Ishikawa (cell line): ENCODE measurements at regions not wholly inside any gene's neighbourhood (a gene's known extent, or its start where the extent isn't known, plus 50 kb on each side); places are given as distances from the start of the nearest gene placed in this dataset.

Experiments used
- CEBPB ChIP-seq: IDR thresholded peaks from 2 replicates; pipeline ENCODE4 v1.6.1; 2012
- CREB1 ChIP-seq: IDR thresholded peaks from 2 replicates; pipeline ENCODE4 v1.6.1; 2012; ENCODE audit warnings: low read depth
- EGR1 ChIP-seq: IDR thresholded peaks from 2 replicates; pipeline ENCODE4 v1.6.1; 2012
- EP300 ChIP-seq: IDR thresholded peaks from 2 replicates; pipeline ENCODE4 v1.6.1; 2012; ENCODE audit warnings: borderline replicate concordance
- FOXM1 ChIP-seq: IDR thresholded peaks from 2 replicates; pipeline ENCODE4 v1.6.1; 2012; ENCODE audit warnings: low read depth, borderline replicate concordance
- MAX ChIP-seq: IDR thresholded peaks from 2 replicates; pipeline ENCODE4 v1.6.1; 2012
- NFIC ChIP-seq: IDR thresholded peaks from 2 replicates; pipeline ENCODE4 v1.6.1; 2012
- RAD21 ChIP-seq: IDR thresholded peaks from 2 replicates; pipeline ENCODE4 v1.6.1; 2012; ENCODE audit warnings: low read depth
- REST ChIP-seq: IDR thresholded peaks from 2 replicates; pipeline ENCODE4 v1.6.1; 2012; ENCODE audit warnings: low read depth, mild to moderate bottlenecking
- TAF1 ChIP-seq: IDR thresholded peaks from 2 replicates; pipeline ENCODE4 v1.6.1; 2012; ENCODE audit warnings: low read depth, mild to moderate bottlenecking
- TCF12 ChIP-seq: IDR thresholded peaks from 2 replicates; pipeline ENCODE4 v1.6.1; 2012; ENCODE audit warnings: low read depth
- TEAD4 ChIP-seq: IDR thresholded peaks from 2 replicates; pipeline ENCODE4 v1.6.1; 2012
- USF1 ChIP-seq: IDR thresholded peaks from 2 replicates; pipeline ENCODE4 v1.6.1; 2012
- YY1 ChIP-seq: IDR thresholded peaks from 2 replicates; pipeline ENCODE4 v1.6.1; 2012; ENCODE audit warnings: low read depth
- ZBTB7A ChIP-seq: IDR thresholded peaks from 2 replicates; pipeline ENCODE4 v1.6.1; 2012; ENCODE audit warnings: low read depth

- TF ChIP-seq USF1 (no peak), TCF12 (no peak), TEAD4 (no peak)
Measured at GRCh38 chr2:16207611-16208010, 267.3 kb downstream of the MYCN start.

- TF ChIP-seq USF1 (no peak), EGR1 (no peak), CREB1 (no peak), FOXM1 (no peak), NFIC (no peak), TCF12 (no peak), CEBPB (no peak), EP300 (no peak), YY1 (no peak), TEAD4 (no peak), RAD21 (no peak), REST (no peak), TAF1 (no peak), MAX (no peak), ZBTB7A (no peak)
Measured at GRCh38 chr2:16207151-16207550, 266.8 kb downstream of the MYCN start.

GRCh38 chr2:16206191-16206944 is 266.0 kb downstream of the MYCN start:
- TF ChIP-seq USF1 (no peak), EGR1 (no peak), RAD21 (no peak), NFIC (no peak), YY1 (no peak), TCF12 (no peak), TEAD4 (no peak), ZBTB7A (no peak), TAF1 (no peak), MAX (no peak)

- TF ChIP-seq CREB1 (no peak), CEBPB (no peak), NFIC (no peak), REST (no peak), TAF1 (no peak), EP300 (no peak)
Measured at GRCh38 chr2:16205631-16206030, 265.3 kb downstream of the MYCN start.

- TF ChIP-seq CEBPB (no peak), ZBTB7A (no peak), FOXM1 (no peak)
Measured at GRCh38 chr2:16204886-16205620, 264.7 kb downstream of the MYCN start.

GRCh38 chr2:16204251-16204650 is 263.9 kb downstream of the MYCN start:
- TF ChIP-seq RAD21 (no peak), CREB1 (no peak), EP300 (no peak), YY1 (no peak), ZBTB7A (no peak), TAF1 (no peak), TEAD4 (no peak)
